KOPT-K1 (cell line): ENCODE measurements at regions not wholly inside any gene's neighbourhood (a gene's known extent, or its start where the extent isn't known, plus 50 kb on each side); places are given as distances from the start of the nearest gene placed in this dataset.
A peak's percentile ranks its signal among the peaks of the same experiment; 100 is the strongest.
"Not testable (repeated sequence)": the region's sequence is repeated elsewhere in the genome, so short reads cannot be mapped to it uniquely, and the experiment has no call there.

Experiments used
- H3K27ac ChIP-seq: fragments of 200-600 bp; sonication (generic); 2 replicates; pipeline ENCODE4 v1.5.1; 2016; ENCODE audit warnings: antibody characterized with exemption, mild to moderate bottlenecking, low read depth, low read length; ENCODE audit not compliant: poor library complexity, severe bottlenecking
- H3K36me3 ChIP-seq: fragments of 200-600 bp; sonication (generic); 2 replicates; pipeline ENCODE4 v1.5.1; 2017; ENCODE audit warnings: antibody characterized with exemption, mild to moderate bottlenecking, low read length, moderate library complexity; ENCODE audit not compliant: insufficient read depth
- H3K9me3 ChIP-seq: fragments of 200-600 bp; sonication (generic); 2 replicates; pipeline ENCODE4 v1.5.1; 2017; ENCODE audit warnings: antibody characterized with exemption, low read length, mild to moderate bottlenecking; ENCODE audit not compliant: insufficient read depth, poor library complexity, severe bottlenecking

DNA sequence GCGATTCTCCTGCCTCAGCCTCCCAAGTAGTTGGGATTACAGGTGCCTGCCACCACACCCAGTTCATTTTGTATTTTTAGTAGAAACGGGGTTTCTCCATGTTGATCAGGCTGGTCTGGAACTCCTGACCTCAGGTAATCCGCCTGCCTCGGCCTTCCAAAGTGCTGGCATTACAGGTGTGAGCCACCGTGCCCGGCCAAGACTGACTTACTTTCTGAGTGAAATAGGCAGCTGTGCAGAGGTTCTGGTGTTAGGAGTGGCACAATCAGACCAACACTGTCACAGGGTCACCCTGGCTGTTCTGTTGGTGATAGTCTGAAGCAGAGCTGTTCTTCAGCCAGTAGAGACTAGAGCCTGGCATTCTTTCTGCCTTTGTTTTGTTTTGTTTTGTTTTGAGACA is 77.4 kb upstream of the PARD3 start:
- not testable (repeated sequence) for H3K27ac ChIP-seq, H3K9me3 ChIP-seq, H3K36me3 ChIP-seq

GRCh38 chr10:34890939-34891338 is 75.8 kb upstream of the PARD3 start:
- H3K27ac ChIP-seq, result no peak overlapping the region

GRCh38 chr10:34889004-34889869 is 74.1 kb upstream of the PARD3 start:
- H3K36me3 ChIP-seq, result no peaks in the 10 kb centered on the region
- no peak overlapping the region for H3K27ac ChIP-seq
- no peaks in the 10 kb centered on the region for H3K9me3 ChIP-seq

More at GRCh38 chr10:34890939-34891338, 75.8 kb upstream of the PARD3 start:
- H3K36me3 ChIP-seq, result no peaks in the 10 kb centered on the region
- no peaks in the 10 kb centered on the region for H3K9me3 ChIP-seq

DNA sequence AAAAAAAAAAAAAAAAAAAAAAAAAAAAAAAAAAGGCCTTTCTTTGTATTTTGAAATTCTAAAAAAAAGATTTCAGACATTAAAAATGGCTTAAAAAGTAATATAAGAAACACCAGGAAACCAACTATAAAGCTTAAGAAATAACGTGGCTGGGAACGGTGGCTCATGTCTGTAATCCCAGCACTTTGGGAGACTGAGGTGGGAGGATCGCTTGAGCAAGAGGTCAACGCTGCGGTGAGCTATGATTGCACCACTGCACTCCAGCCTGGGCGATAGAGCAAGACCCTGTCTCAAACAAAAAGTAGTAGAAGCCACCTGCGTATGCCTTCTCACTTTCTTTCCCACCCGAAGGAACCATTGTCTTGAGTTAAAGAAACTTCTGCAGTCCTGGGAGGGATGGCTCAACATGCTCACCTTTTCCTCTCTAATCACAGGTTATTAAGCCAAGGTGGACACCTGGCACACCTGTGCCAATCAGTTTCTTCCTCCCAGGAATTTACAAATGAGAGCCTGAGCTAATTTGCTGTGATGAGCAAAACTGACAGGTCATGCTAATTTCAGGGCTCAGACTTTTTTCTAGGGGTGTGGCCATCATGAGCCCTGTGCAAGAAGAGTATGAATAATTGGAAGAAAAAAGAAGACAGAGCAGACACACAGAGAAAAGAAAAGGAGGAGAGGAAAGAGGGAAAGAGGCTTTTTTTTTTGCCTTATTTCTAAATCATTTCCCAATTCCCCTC is 72.0 kb upstream of the PARD3 start:
- Histone ChIP-seq H3K27ac (no peak overlapping the region), H3K36me3 (no peaks in the 10 kb centered on the region), H3K9me3 (no peaks in the 10 kb centered on the region)

DNA sequence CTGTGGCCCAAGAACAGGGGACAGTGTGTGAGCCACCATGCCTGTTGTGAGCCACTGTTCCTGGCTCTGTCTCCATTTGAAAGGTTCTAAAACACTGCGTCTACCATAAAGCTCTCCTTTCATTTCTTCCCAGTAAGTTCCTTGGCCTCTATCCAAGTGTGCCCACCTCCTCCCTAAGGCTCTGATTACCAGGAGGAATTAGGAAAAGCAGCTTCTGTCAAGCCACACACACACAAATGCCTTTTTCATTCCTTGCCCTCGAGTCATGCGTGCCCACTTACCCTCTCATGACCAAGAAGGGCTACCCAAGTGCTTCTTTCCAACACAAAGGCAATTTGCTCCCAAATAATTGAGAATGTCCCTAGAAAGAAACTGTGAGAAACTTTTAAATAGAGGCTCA is 70.8 kb upstream of the PARD3 start:
- no peaks in the 10 kb centered on the region for H3K9me3 ChIP-seq
- H3K27ac ChIP-seq, result no peak overlapping the region
- H3K36me3 ChIP-seq, result no peaks in the 10 kb centered on the region

DNA sequence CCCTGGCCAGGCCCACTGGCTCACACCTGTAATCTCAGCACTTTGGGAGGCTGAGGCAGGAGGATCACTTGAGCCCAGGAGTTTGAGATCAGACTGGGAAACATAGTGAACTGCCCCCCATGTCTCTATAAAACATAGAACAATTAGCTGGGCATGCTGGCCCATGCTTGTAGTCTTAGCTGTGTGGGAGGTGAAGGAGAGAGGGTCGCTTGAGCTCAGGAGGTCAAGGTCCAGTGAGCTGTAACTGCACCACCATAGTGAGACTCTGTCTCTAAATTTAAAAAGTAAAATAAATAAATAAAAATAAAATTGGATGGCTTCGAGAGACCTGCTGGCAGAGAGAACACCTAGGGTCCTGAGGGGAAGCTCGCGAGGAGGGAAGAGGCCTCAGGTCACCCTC is 69.9 kb upstream of the PARD3 start:
- Histone ChIP-seq H3K36me3 (no peaks in the 10 kb centered on the region), H3K27ac (no peak overlapping the region), H3K9me3 (no peaks in the 10 kb centered on the region)

- Histone ChIP-seq H3K9me3 (no peaks in the 10 kb centered on the region), H3K36me3 (no peaks in the 10 kb centered on the region), H3K27ac (no peak overlapping the region)
These were observed 69.3 kb upstream of the PARD3 start for GRCh38 chr10:34884272-34884952.

DNA sequence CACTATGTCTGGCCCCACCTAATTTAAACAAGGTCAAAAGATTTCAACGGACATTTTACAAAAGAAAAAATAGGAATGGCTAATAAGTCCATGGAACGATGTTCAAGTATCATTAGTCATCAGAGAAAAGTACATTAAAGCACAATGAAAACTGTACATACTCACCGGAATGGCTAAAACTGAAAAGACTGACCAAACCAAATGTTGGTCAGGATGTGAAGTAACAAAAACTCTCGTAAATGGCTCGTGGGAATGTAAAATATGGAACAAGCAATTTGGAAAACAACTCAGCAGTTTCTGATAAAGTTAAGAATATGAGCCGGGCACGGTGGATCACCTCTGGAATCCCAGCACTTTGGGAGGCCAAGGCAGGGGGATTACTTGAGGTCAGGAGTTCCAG is 65.7 kb upstream of the PARD3 start:
- no peak overlapping the region for H3K27ac ChIP-seq
- no peaks in the 10 kb centered on the region for H3K36me3 ChIP-seq

GRCh38 chr10:34878651-34879050 is 63.6 kb upstream of the PARD3 start:
- not testable (repeated sequence) for H3K36me3 ChIP-seq, H3K27ac ChIP-seq, H3K9me3 ChIP-seq

More for the DNA sequence above, 65.7 kb upstream of the PARD3 start:
- H3K9me3 ChIP-seq, result no peaks in the 10 kb centered on the region

DNA sequence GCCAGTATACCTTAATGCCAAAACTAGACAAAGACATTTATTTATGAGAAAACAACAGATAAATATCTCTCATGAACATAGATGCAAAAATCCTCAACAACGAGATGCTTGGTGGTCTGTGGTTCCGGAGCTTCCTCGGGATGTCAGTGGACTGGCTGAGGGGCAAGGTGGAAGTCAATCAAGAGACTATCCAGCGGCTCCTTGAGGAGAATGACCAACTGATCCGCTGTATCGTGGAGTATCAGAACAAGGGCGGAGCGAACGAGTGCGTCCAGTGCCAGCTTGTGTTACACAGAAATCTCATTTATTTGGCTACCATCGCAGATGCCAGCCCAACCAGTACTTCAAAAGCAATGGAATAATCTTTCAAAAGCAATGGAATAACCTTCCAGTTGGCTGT is 60.0 kb upstream of the PARD3 start:
- Histone ChIP-seq H3K27ac (no peak overlapping the region), H3K9me3 (no peaks in the 10 kb centered on the region), H3K36me3 (no peaks in the 10 kb centered on the region)

GRCh38 chr10:34872820-34873219 is 57.7 kb upstream of the PARD3 start:
- H3K9me3 ChIP-seq, result no peaks in the 10 kb centered on the region
- H3K36me3 ChIP-seq, result no peaks in the 10 kb centered on the region
- H3K27ac ChIP-seq, result peak overlapping the region; percentile 53

DNA sequence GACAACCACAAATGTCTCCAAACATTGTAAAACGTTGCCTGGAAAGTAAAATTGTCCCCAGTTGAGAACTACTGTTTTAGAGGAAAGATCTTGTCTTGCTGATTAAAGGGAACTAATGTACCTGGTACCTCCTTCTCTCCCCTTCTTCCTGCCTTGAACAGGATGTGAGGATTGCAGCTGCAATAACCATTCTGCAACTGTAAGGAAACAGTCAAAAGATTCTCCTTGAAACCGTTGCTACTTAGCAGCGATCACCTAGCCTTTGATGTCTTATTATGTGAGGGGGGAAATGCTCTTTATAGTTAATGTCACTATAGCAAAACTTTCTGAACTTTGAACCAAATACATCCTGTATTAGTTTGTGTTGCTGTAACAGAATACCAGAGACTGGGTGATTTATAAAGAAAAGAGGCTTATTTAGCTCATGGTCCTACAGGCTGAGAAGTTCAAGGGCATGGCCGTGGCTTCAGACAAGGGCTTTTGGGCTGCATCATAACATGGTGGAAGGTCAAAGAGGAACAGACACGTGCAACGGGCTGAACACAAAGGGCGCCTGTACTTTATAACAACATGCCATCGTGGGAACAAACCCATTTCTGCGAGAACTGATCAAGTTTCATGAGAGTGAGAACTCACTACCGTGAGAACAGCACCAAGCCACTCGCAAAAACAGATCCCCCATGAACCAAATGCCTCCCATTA is 54.2 kb upstream of the PARD3 start:
- no peaks in the 10 kb centered on the region for H3K36me3 ChIP-seq
- H3K27ac ChIP-seq, result peak overlapping the region; percentile 90
- H3K9me3 ChIP-seq, result no peaks in the 10 kb centered on the region

DNA sequence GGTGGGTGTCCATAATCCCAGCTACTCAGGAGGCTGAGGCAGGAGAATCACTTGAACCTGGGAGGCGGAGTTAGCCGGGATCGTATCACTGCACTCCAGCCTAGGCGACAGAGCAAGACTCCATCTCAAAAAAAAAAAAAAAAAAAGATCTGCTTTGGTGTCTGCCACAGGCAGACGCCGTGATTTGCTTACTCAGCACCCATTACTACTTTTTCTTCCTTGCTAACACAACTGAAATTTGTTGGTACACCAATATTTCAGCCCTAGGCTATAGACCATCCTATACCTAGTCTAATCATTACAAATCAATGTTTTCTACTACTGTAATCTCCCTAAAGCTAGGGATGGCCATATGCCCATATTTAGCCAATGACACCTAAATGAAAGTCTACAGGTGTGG is 53.5 kb upstream of the PARD3 start:
- Histone ChIP-seq H3K36me3 (no peaks in the 10 kb centered on the region), H3K27ac (peak overlapping the region; percentile 90), H3K9me3 (no peaks in the 10 kb centered on the region)

- Histone ChIP-seq H3K27ac (peak overlapping the region; percentile 90), H3K9me3 (no peaks in the 10 kb centered on the region), H3K36me3 (no peaks in the 10 kb centered on the region)
These were observed 51.8 kb upstream of the PARD3 start for GRCh38 chr10:34866848-34867247.
